Glomerular visceral epithelial cell (primary cell): ENCODE measurements at regions not wholly inside any gene's neighbourhood (a gene's known extent, or its start where the extent isn't known, plus 50 kb on each side); places are given as distances from the start of the nearest gene placed in this dataset.
"Not testable (repeated sequence)": the region's sequence is repeated elsewhere in the genome, so short reads cannot be mapped to it uniquely, and the experiment has no call there.

ENCODE experiments used
- DNase-seq: peaks from one replicate; pipeline ENCODE4 v3.0.0-alpha.2; 2016; ENCODE audit errors: extremely low spot score

DNA sequence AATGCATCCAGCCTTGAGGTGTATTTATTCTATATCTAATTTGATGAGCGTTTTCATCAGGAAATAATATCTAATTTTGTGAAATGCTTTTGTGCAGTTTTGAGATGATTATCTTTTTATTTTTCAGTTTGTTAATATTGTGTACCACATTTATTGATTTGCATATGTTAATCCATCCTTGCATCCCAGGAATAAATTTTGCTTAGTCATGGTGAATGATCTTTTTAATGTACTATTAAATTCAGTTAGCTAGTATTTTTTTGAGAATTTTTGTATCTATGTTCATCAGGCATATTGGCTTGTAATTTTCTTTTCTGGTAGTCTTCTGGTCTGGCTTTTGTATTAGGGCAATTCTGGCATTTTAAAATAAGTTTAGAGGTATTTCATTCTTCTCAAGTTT is 697.5 kb upstream of the ADGRL4 start:
- DNase-seq, result no peak

DNA sequence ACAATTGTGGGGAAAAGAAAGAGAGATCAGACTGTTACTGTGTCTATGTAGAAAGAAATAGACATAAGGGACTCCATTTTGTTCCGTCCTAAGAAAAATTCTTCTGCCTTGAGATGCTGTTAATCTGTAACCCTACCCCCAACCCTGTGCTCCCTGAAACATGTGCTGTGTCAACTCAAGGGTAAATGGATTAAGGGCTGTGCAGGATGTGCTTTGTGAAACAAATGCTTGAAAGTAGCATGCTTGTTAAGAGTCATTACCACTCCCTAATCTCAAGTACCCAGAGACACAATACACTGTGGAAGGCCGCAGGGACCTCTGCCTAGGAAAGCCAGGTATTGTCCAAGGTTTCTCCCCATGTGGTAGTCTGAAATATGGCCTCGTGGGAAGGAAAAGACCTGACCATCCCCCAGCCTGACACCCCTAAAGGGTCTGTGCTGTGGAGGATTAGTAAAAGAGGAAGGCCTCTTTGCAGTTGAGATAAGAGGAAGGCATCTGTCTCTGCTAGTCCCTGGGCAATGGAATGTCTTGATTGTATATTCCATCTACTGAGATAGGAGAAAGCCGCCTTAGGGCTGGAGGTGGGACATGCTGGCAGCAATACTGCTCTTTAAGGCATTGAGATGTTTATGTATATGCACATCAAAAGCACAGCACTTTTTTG is 695.9 kb upstream of the ADGRL4 start:
- DNase-seq, result not testable (repeated sequence)

DNA sequence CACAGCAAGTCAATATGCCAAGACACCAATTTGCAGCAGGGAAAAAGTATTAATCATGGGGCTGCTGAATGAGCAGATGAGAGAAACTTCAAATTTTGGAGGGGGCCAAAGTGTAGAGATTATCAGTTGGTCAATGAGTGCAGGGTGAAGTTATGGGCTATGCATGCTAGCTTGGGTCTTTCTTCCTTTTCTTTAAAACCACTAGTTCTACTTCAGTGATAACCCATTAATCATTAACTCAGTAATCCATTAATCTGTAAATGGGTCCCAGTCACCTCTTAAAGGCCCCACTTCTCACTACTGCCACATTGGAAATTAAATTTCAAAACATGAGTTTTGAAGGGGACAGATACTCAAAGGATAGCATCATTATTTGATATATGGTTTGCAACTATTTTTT is 688.6 kb upstream of the ADGRL4 start:
- peak; percentile 57 for DNase-seq

DNA sequence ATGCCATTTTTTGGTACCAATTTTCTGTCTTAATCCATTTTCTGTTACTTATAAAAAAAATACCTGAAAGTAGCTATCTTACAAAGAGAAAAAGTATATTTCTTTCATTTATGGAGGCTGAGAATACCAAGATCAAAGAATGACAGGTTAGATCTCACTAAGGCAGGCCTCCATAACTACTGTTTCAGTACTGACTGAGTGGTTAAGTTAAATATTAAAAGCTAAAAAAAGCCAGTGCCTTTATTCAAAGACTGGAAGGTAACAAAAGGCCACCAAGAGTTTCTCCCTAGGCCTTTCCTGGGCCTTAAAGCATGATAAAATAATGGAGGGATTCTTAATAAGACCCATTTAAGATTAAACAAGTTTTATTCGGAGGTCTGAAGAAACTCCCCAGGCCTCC is 687.7 kb upstream of the ADGRL4 start:
- no peak for DNase-seq

DNA sequence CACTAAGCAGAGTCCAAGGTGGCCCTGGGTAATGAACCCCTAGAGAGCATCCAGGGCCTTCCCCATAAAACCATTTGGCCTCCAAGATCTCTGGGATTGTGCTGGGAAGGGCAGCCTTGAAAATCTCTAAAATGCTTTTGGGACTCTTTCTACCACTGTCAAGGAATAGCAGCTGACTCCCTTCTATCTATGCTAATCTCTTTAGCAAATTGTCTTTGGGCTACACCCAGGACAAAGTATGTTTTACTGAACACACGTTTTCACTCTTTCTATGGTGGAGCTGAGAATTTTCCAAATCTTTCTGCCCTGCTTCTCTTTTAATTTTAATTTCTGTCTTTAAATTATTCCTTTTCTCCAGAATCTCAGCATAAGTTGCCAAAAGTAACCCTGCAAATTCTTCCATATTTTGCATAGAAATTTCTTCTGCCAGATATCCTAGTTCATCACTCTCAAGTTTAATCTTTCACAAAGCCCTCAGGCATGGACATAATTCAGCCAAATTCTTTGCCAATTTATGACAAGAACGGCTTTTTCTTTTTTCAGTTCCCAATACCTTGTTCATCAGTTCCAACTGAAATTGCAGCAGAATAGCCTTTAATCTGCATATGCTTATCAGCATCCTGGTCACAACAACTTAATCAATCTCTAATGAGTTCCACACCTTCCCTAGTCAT is 687.0 kb upstream of the ADGRL4 start:
- no peak for DNase-seq

DNA sequence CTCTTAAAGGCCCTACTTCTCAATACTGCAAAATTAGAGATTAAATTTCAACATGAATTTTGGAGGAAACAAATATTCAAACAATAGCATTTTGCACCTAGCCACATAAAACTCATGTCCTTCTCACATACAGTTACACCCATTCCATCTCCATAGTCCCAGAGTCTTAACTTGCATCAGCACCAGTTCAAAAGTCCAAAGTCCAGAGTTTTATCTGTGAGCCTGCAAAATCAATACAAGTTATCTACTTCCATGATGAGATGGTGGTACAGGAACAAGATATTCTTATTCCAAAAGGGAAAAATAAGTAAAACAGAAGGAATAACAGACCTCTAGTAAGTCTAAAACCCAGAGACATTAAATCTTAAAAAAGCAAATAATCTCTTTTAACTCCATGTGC is 686.0 kb upstream of the ADGRL4 start:
- no peak for DNase-seq

DNA sequence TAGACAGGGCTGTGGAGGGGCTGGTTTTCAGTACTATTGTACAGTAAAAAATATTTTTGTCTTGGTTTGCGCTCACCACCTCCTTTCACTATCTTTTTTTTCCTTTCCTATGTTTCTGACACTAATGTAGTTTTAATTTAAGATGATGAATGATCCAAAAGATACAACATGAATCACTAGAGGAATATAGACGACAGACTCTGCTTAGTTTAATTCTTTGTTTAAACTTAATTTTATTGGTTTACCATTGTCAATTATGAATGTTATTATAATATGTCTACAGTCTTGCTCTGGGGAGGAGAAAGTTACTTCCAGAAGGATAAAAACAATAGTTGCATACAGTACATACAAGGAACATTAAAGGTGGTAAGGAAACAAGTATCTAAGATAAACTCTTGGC is 682.4 kb upstream of the ADGRL4 start:
- DNase-seq, result no peak

DNA sequence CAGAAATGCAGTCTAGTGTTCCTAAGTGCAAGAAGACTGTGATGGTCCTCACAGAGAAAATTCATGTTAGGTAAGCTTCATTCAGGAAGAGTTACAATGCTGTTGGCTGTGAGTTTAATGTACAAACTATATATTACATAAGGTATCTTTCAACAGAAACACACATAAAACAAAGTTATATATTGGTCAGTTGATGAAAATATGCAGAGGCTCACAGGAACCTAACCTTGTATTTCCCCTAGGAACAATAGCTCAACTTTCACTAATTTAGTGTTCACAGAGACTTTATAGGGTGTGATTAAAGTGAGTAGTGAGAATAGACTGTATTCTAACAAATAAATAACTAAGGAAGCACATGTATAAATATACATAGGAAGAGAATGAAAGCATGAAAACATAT is 676.9 kb upstream of the ADGRL4 start:
- DNase-seq, result no peak

DNA sequence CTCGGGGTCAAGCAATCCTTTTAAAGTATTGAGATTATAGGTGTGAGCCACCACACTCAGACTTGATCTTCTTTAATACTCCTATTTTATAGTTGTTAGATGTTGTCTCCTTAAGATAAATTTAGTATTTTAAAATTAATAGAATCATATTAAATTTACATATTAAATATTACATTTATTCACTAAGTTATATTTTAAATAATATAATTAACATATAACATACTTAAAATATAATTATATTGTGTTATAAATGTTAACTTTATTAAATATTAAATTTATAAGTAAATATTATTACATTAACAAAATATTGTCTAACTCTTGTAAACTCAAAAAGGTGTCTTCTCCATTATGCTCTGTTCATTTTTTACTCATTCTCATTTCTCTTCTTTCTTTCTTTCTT is 675.9 kb upstream of the ADGRL4 start:
- no peak for DNase-seq

DNA sequence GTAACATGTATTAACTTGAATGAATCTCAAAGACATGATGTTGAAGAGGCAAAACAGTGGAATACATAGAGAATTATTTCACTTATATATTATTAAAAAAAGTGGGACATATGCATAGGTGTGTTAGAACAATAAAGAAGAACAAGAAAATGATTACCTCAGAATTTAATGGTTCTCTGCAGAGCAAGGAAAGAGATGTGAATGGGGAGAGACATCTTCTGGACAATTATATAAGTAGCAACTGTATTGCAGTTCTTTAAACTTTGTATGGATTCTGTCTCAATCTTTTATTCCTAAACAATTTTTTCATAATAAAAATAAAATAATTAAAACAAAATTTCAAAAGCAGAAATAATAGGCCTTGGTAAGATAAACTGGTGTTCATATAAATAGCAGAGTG is 674.9 kb upstream of the ADGRL4 start:
- no peak for DNase-seq

DNA sequence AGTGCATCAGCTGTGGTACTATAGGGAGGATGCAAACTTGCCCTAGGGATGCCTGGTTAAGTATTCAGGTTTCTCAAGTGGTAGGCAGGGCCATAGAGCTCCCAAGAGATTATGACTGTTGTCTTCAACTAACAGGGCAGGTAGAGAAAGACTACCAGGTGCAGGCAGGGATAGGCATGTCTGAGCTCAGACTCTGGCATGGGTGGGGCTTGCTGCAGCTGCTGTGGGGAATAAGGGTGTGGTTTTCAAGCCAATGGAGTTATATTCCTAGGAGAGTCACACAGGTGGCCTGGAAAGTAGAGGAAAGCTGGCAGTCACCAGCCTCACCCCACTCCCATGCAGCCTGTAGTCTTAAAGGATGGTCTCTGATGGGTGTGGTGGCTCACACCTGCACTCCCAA is 673.4 kb upstream of the ADGRL4 start:
- no peak for DNase-seq

DNA sequence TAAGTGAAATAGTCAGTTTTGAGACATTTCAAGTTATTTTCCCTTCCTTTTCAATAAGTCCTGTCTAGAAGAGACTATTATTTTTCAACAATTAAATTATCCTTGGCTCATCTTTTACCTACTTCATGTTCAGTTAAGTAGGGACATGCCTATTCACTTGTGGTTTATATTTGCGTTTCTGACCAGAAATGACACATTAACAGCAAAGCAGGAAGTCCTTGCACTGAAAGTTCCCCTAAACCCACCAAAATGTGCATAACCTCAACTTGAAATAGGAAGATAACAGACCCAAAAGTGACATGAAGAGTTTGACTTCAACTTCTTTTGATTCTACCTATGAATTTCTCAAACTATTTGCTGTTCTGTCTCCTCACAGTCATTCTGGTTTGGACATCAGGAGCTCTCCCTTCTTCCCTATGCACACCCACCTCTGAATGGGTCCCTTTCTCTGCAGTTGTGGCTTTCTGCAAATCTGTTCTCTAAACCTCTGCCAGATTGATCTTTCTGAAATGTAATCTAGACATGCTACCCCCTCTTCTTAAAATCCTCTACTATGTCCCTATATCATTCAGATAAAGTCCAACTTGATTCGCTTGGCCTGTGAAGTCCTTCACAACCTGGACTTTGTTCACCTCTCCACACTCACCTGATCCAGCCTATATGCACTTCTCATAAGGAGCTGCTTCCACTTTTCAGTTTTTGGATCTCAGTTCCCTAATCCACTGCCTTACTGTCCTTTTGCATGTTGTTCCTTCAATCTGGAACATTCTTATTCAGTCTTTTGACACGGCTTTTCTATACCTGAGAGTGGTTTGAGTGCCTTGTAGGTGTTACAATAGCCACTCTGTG is 661.5 kb upstream of the ADGRL4 start:
- peak; percentile 2 for DNase-seq

DNA sequence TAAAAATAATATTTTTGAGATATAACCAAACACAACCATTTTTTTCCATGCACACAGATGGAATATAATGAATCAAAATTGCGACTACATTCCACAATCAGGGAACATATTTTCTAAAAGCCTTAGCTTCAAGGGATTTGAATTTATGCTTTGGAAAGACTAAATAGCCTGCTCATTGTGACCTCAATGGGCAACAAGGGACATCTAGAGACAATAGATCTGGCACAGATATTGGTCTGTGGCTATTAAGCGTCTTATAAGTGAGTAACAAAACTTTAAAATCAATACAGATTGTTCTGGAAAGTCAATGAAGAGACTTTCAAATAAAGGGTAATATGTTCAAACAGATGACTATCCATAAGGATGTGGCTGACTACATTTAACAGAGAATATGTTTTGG is 660.6 kb upstream of the ADGRL4 start:
- no peak for DNase-seq

DNA sequence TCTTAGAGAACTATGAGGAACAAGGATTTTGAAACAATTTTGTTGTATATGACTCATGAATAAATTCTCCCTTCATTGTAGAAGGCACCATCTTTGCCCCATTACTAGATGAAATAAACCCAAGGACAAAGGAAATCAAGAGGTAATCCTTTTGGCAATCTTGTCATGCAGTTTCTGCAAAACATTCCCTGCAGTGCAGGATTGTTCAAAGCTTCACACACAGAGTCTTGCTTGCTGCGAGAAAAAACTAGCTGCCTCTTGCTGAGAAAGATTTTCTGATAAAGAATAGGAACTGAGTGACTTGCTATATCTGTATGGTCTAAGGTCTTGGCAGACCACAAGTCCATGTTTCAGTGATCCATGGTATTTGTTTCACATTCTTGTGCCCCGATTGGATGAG is 657.4 kb upstream of the ADGRL4 start:
- DNase-seq, result no peak

DNA sequence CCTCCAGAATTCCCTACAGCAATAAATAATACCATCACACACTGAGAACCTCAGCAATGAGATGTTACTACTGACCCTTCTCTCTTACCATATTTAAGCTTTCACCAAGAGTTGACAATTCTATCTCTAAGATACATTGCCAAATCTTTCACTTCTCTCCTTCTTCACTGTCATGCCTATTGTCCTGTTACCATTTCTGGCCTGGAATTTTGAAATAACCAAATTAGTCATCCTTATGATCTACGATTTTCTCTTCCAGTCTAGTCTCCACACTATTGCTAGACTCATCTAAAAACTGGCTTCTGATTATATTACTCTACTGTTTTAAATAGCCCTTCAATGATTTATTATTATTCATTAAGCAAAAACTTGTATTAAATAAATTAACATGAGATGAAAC is 656.1 kb upstream of the ADGRL4 start:
- DNase-seq, result no peak

DNA sequence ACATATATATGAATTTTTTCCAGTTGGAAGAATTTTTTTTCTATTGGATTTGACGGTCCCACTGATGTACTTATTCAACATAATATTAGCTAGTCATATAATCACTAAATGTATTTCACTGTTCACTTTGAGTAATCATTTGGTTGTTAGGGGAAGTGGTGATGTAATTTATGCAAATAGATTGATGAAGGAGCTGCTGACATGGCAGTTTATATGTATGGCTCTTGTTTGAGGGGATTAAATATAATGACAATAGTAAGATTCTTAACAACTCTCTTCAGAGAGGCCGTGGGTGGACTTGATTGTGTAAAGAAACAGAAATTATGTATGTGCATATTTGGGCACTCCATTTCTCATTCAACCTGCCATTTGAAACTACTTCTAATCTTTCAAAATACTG is 653.6 kb upstream of the ADGRL4 start:
- DNase-seq, result no peak

DNA sequence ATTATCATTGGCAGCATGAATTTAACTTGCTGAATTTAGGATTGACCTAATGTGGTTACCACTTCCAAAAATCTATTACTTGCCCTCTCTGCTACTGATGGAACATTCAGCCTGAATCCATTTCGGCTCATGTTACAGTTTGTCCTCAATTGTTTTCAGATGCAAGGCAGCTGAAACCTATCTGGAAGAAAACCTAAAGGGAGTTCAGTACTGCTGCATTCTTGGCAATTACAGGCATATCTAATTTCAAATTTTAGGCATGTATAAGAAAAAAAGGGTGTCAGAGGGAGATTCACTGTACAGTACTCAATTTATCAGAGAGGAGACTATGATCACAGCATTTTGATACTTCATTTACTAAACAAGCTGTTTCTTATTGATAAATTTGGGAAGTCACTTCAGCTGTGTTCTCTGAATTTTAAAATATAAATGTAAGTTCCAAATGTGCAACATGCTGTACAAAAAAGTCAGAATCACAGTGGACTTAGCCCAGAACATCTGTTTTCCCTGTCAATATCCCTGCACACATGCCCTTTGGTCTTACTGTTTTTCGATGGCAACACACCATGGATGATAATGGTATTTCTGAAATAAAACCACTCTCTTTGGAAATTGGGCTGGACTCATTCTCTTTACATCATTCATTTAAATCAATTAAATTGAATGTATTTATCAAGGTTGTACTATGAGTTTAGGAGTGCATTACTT is 651.6 kb upstream of the ADGRL4 start:
- DNase-seq, result no peak

DNA sequence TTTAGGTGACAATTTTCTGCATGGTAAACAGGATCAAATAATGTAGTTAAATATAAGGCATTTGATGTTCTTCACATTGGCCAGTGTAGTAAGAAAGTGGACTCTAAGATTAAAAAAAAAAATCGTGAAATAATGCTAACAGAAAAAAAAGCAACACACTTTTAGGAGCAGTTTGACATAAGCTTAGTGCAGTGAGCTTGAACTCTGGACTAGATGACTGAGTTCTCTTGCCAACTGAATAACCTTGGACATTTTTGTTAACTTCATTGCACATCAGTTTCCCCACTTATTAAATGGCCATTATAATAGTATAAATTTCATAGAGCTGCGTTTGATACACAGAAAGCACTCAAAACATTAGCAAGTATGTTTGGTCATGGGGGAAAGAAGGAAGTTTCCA is 649.3 kb upstream of the ADGRL4 start:
- DNase-seq, result no peak

DNA sequence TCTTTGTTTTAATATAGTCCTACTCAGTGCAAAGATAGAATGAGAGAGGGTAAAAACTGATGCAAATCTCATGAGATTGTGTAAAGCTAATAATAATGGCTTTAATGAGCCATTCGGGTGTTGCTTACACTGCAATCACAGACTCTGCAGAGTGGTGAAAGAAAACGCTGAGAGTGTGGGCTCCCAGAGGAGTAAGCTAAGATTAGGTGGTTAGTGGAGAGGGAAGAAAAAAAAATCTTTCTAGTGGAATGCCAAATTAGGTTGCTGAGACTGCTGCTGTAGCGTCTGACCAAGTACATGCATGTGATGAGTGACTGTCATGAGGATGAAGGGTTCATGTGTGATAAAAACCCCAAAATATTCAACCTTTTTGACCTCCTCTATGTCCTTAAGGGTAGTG is 645.9 kb upstream of the ADGRL4 start:
- no peak for DNase-seq

DNA sequence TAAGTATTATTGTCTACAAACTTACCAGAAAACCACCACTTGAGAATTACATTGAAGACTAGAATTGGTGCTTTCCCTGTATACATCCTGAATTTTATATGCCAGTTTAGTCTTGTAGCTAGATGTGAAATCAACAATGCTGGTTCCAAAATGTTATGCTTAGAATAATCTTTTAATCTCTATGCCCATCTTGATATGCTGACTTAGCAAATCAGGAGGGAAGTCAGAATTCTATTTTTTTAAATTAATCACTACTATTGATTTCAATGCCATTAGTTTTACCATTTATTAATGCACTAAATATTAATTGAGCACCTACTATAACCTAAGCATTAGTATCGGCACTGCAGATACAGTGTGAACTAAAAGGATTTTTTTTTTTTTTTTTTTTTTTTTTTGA is 641.6 kb upstream of the ADGRL4 start:
- DNase-seq, result no peak

DNA sequence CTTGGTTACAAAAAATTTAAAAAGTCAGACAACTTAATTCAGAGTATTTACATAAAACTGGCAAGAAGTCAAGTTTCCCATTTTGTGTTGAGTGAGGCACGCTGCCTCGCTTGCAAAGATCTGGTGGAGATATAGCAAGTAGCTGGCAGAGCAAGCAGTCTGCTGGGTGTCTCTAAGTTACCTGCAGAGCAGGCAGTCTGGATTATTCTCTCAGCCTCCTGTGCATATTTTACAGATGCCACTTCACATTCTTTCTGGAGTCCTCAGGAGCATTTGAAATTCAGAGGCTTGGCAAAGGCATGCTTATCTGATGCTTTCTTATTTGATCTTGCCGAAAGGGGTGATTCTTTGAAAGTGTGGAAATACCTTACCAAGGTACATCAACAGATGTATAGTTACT is 640.4 kb upstream of the ADGRL4 start:
- DNase-seq, result no peak

DNA sequence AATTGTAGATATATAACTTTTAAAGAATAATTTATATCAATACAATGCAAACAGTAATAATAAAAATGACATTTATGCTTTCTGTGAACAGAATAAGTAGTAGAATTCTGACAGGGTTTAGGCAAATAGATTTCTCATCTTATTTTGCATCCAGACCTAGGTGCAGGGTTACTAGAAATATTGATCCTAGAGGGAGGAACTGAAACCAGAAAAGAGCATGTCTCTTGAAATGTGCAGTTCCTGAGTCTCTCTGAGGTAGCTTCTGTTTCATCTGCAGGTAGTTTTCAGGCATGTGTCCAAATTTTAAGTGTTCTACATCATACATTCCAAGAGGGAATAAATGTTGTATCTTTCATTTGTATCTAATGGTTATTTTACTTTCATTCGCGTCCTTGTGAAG is 631.9 kb upstream of the ADGRL4 start:
- no peak for DNase-seq
